ENCODE measurements at regions not wholly inside any gene's neighbourhood (a gene's known extent, or its start where the extent isn't known, plus 50 kb on each side); places are given as distances from the start of the nearest gene placed in this dataset.

DNA sequence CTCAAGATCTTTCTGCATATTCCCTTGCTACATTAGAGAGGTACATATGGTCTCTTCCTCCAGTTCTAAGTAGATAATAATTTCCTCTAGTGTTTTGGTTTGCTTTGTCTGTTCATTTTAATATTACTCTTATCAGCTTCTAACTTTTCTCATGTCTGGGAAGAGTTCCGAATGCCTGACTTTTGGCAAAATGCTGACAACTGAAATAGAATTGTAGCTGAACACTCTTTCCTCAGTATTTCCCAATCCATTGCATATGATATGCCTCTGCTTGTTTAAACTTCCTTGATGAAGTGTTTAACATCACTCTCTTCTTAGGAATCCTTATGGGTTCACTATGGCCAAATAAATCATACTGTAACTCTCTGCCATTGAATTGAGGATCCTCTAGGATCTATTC lies 1510.1 kb downstream of the MRPL39 start:
- Histone ChIP-seq H4K20me1 (ENCODE audit: control insufficient read depth, insufficient read depth, low read length, poor library complexity, severe bottlenecking) (no peaks in the 10 kb centered on the region), H3K4me2 (replicated peaks; ENCODE audit: low read depth, low read length, poor library complexity, severe bottlenecking) (no peak overlapping the region), H3K27me3 (replicated peaks in 1 of 4; ENCODE audit: control extremely low read depth in 1 of 4, control insufficient read depth in 3 of 4, insufficient read depth in 4 of 4, low read length in 3 of 4) (no peaks in the 10 kb centered on the region), H3K4me1 (ENCODE audit: control insufficient read depth in 2 of 2, insufficient read depth in 2 of 2, low read length in 2 of 2) (peaks cover 5 to 9% of the 10 kb centered on the region in 2 donors), H3K9me3 (ENCODE audit: control extremely low read depth in 1 of 3, control insufficient read depth in 2 of 3, insufficient read depth in 1 of 3, low read length in 2 of 3) (no peaks in the 10 kb centered on the region), H3K9ac (ENCODE audit: low read length) (no peak overlapping the region), H3K79me2 (ENCODE audit: control insufficient read depth, insufficient read depth, low read length) (no peaks in the 10 kb centered on the region), H3K27ac (ENCODE audit: low read length in 2 of 2) (no peak overlapping the region), H3K36me3 (replicated peaks in 1 of 2; ENCODE audit: control extremely low read depth in 1 of 2, control insufficient read depth in 1 of 2, extremely low read depth in 1 of 2, insufficient read depth in 2 of 2, low read length in 1 of 2) (no peaks in the 10 kb centered on the region), H3K4me3 (ENCODE audit: control extremely low read depth in 1 of 5, extremely low read depth in 1 of 5, insufficient read depth in 1 of 5, low read depth in 2 of 5, low read length in 4 of 5) (no peak overlapping the region), H2AFZ (ENCODE audit: insufficient read depth, low read depth, low read length, poor library complexity, severe bottlenecking) (no peak overlapping the region)
- DNase-seq (no peak), ATAC-seq (ENCODE audit: low read depth) (no peak)
- H3K27ac Mint-ChIP-seq = no peak overlapping the region
- no peak overlapping the region for H3K4me3 Mint-ChIP-seq
- ChIA-PET CTCF (no interaction called here), POLR2A (no interaction called here)
- no CpG with 5 or more reads among the region's 1 CpG for WGBS (ENCODE audit: insufficient coverage)
- H3K27me3 Mint-ChIP-seq = peaks cover 2% of the 10 kb centered on the region
- no peak for TF ChIP-seq EZH2 (IDR thresholded peaks at IDR 0.05; ENCODE audit: borderline replicate concordance, insufficient read depth, low read depth, low read length, poor library complexity, severe bottlenecking)
- TF ChIP-seq, protein P1, sequence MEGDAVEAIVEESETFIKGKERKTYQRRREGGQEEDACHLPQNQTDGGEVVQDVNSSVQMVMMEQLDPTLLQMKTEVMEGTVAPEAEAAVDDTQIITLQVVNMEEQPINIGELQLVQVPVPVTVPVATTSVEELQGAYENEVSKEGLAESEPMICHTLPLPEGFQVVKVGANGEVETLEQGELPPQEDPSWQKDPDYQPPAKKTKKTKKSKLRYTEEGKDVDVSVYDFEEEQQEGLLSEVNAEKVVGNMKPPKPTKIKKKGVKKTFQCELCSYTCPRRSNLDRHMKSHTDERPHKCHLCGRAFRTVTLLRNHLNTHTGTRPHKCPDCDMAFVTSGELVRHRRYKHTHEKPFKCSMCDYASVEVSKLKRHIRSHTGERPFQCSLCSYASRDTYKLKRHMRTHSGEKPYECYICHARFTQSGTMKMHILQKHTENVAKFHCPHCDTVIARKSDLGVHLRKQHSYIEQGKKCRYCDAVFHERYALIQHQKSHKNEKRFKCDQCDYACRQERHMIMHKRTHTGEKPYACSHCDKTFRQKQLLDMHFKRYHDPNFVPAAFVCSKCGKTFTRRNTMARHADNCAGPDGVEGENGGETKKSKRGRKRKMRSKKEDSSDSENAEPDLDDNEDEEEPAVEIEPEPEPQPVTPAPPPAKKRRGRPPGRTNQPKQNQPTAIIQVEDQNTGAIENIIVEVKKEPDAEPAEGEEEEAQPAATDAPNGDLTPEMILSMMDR (IDR thresholded peaks at IDR 0.05) = no peak
- no peaks in the 10 kb centered on the region for H3K9me3 Mint-ChIP-seq (ENCODE audit: insufficient read depth)
- no peaks in the 10 kb centered on the region for H3K4me1 Mint-ChIP-seq
- intact Hi-C loops (cut with micrococcal nuclease) = no loop called here

- WGBS (ENCODE audit: insufficient coverage) = 83% methylated on average over 1 of the region's 1 CpG
- H3K4me1 Mint-ChIP-seq = no peaks in the 10 kb centered on the region
- H3K9me3 Mint-ChIP-seq (ENCODE audit: insufficient read depth) = no peaks in the 10 kb centered on the region
- Histone ChIP-seq H2AFZ (ENCODE audit: insufficient read depth, low read depth, low read length, poor library complexity, severe bottlenecking) (no peak overlapping the region), H3K9me3 (ENCODE audit: control extremely low read depth in 1 of 3, control insufficient read depth in 2 of 3, insufficient read depth in 1 of 3, low read length in 2 of 3) (no peaks in the 10 kb centered on the region), H3K79me2 (ENCODE audit: control insufficient read depth, insufficient read depth, low read length) (no peaks in the 10 kb centered on the region), H3K4me2 (replicated peaks; ENCODE audit: low read depth, low read length, poor library complexity, severe bottlenecking) (no peak overlapping the region), H3K27ac (ENCODE audit: low read length in 2 of 2) (no peak overlapping the region), H3K27me3 (replicated peaks in 1 of 4; ENCODE audit: control extremely low read depth in 1 of 4, control insufficient read depth in 3 of 4, insufficient read depth in 4 of 4, low read length in 3 of 4) (no peaks in the 10 kb centered on the region), H4K20me1 (ENCODE audit: control insufficient read depth, insufficient read depth, low read length, poor library complexity, severe bottlenecking) (no peaks in the 10 kb centered on the region), H3K9ac (ENCODE audit: low read length) (no peak overlapping the region), H3K4me3 (ENCODE audit: control extremely low read depth in 1 of 5, extremely low read depth in 1 of 5, insufficient read depth in 1 of 5, low read depth in 2 of 5, low read length in 4 of 5) (no peak overlapping the region), H3K36me3 (replicated peaks in 1 of 2; ENCODE audit: control extremely low read depth in 1 of 2, control insufficient read depth in 1 of 2, extremely low read depth in 1 of 2, insufficient read depth in 2 of 2, low read length in 1 of 2) (no peaks in the 10 kb centered on the region), H3K4me1 (ENCODE audit: control insufficient read depth in 2 of 2, insufficient read depth in 2 of 2, low read length in 2 of 2) (peaks cover 5 to 9% of the 10 kb centered on the region in 2 donors)
- DNase-seq = no peak
- POLR2A ChIA-PET = no interaction called here
- TF ChIP-seq, protein P1 (IDR thresholded peaks at IDR 0.05) = no peak
- TF ChIP-seq EZH2 (IDR thresholded peaks at IDR 0.05; ENCODE audit: borderline replicate concordance, insufficient read depth, low read depth, low read length, poor library complexity, severe bottlenecking) = no peak
- CTCF ChIA-PET = no interaction called here
- H3K4me3 Mint-ChIP-seq = no peak overlapping the region
- no peak for ATAC-seq (ENCODE audit: low read depth)
- intact Hi-C loops (cut with micrococcal nuclease) = no loop called here
- peaks cover 2% of the 10 kb centered on the region for H3K27me3 Mint-ChIP-seq
- no peak overlapping the region for H3K27ac Mint-ChIP-seq
These were observed 1510.6 kb downstream of the MRPL39 start for GRCh38 chr21:24096651-24097050.

Data from B cell (primary cell).